Endothelial cell (in vitro differentiated cells): ENCODE measurements at regions not wholly inside any gene's neighbourhood (a gene's known extent, or its start where the extent isn't known, plus 50 kb on each side); places are given as distances from the start of the nearest gene placed in this dataset.

Experiments used
- DNase-seq: peaks from one replicate; pipeline ENCODE4 v3.0.0; 2021; ENCODE audit warnings: low spot score
- H3K27ac Mint-ChIP-seq: one replicate; pipeline ENCODE4 v1.8.0; 2021; ENCODE audit warnings: mixed read lengths, inconsistent platforms; ENCODE audit not compliant: unreplicated experiment
- H3K27me3 Mint-ChIP-seq: one replicate; pipeline ENCODE4 v1.8.0; 2021; ENCODE audit warnings: mild to moderate bottlenecking, moderate library complexity, mixed read lengths, inconsistent platforms; ENCODE audit not compliant: unreplicated experiment
- H3K36me3 Mint-ChIP-seq: one replicate; pipeline ENCODE4 v1.8.0; 2021; ENCODE audit warnings: mild to moderate bottlenecking, low read depth, mixed read lengths, inconsistent platforms; ENCODE audit not compliant: unreplicated experiment
- H3K4me1 Mint-ChIP-seq: one replicate; pipeline ENCODE4 v1.8.0; 2021; ENCODE audit warnings: mild to moderate bottlenecking, mixed read lengths, inconsistent platforms; ENCODE audit not compliant: unreplicated experiment
- H3K4me3 Mint-ChIP-seq: one replicate; pipeline ENCODE4 v1.8.0; 2021; ENCODE audit warnings: mild to moderate bottlenecking, mixed read lengths, inconsistent platforms; ENCODE audit not compliant: unreplicated experiment
- H3K9me3 Mint-ChIP-seq: one replicate; pipeline ENCODE4 v1.8.0; 2021; ENCODE audit warnings: mixed read lengths, inconsistent platforms; ENCODE audit not compliant: unreplicated experiment
- TF ChIP-seq, protein P1 (sequence below): fragments of 200-600 bp; sonication (generic); IDR thresholded peaks from one replicate; pipeline ENCODE4 v1.5.0; 2021; ENCODE audit warnings: antibody characterized with exemption; ENCODE audit not compliant: unreplicated experiment

DNA sequence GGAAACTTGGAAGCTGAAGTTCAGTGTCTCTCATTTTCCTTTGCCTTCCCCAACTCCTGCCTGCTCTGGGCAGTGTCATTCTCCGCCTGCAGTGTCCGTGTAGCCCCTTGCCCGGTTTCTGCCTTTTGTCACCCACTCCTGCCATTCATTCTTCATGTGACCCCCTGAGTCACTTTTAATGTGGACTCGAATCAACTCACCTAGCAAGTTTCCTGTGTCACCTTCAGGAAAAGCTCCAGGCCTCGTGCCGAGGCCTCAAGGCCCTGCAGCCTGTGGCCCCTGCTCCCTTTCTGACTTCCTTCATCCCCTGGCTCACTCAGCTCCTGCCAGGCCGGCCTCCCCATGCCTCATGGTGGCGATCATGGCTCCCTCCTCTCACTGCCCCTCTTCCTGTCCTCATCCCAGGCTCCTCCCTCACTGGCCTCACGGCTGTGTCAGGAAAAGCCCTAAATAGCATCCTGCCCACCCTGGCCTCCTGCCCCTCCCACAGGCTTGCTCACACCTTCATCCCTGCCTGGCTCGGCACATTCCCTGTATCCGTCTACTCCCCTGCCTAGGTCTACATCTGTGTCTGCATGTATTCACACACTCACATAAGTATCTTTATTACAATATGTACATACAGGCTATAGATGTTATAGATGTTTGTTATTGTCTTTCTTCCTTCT lies 294.9 kb downstream of the MED10 start:
- Mint-ChIP-seq H3K9me3 (no peaks in the 10 kb centered on the region), H3K4me1 (no peaks in the 10 kb centered on the region), H3K4me3 (no peak overlapping the region), H3K27me3 (no peaks in the 10 kb centered on the region), H3K36me3 (no peaks in the 10 kb centered on the region), H3K27ac (no peak overlapping the region)
- no peak for DNase-seq
- TF ChIP-seq, protein P1, sequence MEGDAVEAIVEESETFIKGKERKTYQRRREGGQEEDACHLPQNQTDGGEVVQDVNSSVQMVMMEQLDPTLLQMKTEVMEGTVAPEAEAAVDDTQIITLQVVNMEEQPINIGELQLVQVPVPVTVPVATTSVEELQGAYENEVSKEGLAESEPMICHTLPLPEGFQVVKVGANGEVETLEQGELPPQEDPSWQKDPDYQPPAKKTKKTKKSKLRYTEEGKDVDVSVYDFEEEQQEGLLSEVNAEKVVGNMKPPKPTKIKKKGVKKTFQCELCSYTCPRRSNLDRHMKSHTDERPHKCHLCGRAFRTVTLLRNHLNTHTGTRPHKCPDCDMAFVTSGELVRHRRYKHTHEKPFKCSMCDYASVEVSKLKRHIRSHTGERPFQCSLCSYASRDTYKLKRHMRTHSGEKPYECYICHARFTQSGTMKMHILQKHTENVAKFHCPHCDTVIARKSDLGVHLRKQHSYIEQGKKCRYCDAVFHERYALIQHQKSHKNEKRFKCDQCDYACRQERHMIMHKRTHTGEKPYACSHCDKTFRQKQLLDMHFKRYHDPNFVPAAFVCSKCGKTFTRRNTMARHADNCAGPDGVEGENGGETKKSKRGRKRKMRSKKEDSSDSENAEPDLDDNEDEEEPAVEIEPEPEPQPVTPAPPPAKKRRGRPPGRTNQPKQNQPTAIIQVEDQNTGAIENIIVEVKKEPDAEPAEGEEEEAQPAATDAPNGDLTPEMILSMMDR: no peak

DNA sequence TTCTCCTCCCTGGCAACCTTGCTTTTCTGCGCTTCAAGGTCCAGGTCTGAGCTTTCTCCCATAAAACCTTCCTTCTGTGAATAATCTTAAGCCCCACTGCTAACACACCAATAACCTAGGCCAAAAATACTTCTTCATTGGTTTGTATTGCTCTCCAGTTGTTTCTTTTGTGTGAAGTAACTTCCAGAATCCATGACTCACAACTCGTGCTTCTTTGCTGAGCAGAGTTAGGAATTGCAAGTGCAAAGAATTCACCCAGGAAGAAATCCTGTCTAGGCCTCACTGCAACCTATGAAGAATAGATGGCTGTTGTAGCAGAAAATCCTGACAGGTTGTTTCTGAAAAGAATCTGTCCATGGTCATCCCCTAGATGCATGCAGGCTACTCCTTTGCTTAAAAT lies 295.7 kb downstream of the MED10 start:
- Mint-ChIP-seq H3K4me3 (no peak overlapping the region), H3K27ac (no peak overlapping the region), H3K36me3 (no peaks in the 10 kb centered on the region), H3K4me1 (no peaks in the 10 kb centered on the region), H3K9me3 (no peaks in the 10 kb centered on the region), H3K27me3 (no peaks in the 10 kb centered on the region)
- no peak for DNase-seq
- TF ChIP-seq, protein P1: no peak

DNA sequence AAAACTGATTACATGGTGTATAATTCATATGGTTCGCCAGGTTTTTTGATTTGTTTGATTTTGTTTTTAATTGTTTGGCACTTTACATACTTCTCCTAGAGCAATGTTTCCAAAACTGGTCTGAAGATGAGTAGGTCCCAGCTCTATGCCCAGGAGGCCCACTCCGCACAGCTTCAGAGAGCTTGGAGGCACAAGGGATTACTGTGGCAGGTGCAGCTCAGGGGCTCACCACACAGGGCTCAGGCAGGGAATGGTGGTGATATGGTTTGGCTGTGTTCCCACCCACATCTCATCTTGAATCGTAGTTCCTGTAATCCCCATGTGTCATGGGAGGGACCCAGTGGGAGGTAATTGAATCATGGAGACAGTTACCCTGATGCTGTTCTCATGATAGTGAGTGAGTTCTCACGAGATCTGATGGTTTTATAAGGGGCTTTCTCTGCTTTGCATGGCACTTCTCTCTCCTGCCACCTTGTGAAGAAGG lies 296.6 kb downstream of the MED10 start:
- H3K4me3 Mint-ChIP-seq: no peak overlapping the region
- H3K27me3 Mint-ChIP-seq: no peaks in the 10 kb centered on the region
- DNase-seq: no peak
- H3K27ac Mint-ChIP-seq: no peak overlapping the region
- TF ChIP-seq, protein P1: no peak
- no peaks in the 10 kb centered on the region for H3K9me3 Mint-ChIP-seq
- no peaks in the 10 kb centered on the region for H3K4me1 Mint-ChIP-seq
- H3K36me3 Mint-ChIP-seq: no peaks in the 10 kb centered on the region

DNA sequence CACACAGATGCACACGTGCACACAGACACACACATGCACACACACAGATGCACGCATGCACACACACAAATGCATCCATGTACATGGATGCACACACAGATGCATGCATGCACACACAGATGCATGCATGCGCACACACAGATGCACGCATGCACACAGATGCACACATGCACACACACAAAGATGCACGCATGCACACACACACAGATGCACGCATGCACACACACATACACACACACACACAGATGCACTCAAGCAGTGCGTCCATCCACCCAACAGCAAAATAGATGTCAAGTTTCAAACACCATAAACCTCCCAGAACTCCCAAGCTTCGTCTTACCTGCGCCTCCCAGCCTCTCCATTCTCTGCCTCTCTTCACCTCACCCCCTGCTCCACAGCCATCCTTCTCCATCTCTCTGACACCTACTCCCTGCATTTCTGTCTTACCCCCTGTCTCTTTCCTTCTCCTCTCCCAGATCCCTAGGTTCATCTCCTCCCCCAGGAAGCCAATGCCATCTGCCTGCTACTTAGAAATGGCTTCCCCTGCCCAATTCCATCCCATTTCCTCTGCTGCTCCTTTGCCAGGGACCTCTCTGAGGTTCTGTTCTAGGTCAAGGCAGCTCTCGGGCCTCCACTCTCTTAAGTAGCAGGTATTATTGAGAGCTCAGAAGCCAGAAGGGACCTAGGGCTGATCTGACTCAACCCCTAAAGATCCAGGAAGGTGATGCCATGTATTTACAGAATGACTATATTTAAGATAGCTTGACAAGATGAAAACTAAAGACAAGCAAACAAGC lies 297.2 kb downstream of the MED10 start:
- TF ChIP-seq, protein P1: no peak
- no peaks in the 10 kb centered on the region for H3K27me3 Mint-ChIP-seq
- no peaks in the 10 kb centered on the region for H3K4me1 Mint-ChIP-seq
- no peak overlapping the region for H3K4me3 Mint-ChIP-seq
- H3K27ac Mint-ChIP-seq: no peak overlapping the region
- H3K9me3 Mint-ChIP-seq: no peaks in the 10 kb centered on the region
- no peaks in the 10 kb centered on the region for H3K36me3 Mint-ChIP-seq
- no peak for DNase-seq

DNA sequence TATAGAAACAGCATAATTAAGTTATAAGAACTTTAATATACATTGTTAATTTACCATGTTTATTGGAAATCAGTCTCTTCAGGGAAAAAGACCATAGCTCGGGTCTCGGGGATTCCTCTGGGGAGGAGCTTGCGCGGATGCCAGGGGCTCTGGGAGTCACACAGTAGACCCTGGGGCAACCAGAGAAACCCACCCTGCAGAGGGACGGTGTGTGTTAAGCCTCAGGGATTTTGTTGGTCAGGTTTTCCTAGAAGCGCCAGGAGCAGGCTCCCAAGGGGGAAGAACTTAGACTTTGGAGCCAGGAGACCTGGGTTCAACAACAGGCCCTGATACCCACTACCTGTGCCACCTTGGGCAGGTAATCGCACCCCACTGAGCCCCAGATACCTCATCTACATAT lies 297.9 kb downstream of the MED10 start:
- Mint-ChIP-seq H3K27me3 (no peaks in the 10 kb centered on the region), H3K36me3 (no peaks in the 10 kb centered on the region), H3K9me3 (no peaks in the 10 kb centered on the region), H3K27ac (no peak overlapping the region), H3K4me3 (no peak overlapping the region), H3K4me1 (no peaks in the 10 kb centered on the region)
- TF ChIP-seq, protein P1: no peak
- no peak for DNase-seq
